IPS-18a (cell line): ENCODE measurements at regions not wholly inside any gene's neighbourhood (a gene's known extent, or its start where the extent isn't known, plus 50 kb on each side); places are given as distances from the start of the nearest gene placed in this dataset.
"Not testable (repeated sequence)": the region's sequence is repeated elsewhere in the genome, so short reads cannot be mapped to it uniquely, and the experiment has no call there.

Experiments
- H3K27ac ChIP-seq: one replicate; pipeline ENCODE4 v1.5.1; 2013; ENCODE audit warnings: low read length
- H3K27me3 ChIP-seq: one replicate; pipeline ENCODE4 v1.6.1; 2013; ENCODE audit warnings: mild to moderate bottlenecking, low read length; ENCODE audit not compliant: control insufficient read depth, insufficient read depth
- H3K36me3 ChIP-seq: one replicate; pipeline ENCODE4 v1.6.1; 2013; ENCODE audit warnings: low read depth, low read length; ENCODE audit not compliant: control insufficient read depth
- H3K4me1 ChIP-seq: one replicate; pipeline ENCODE4 v1.6.1; 2013; ENCODE audit warnings: low read depth, low read length; ENCODE audit not compliant: control insufficient read depth
- H3K4me3 ChIP-seq: one replicate; pipeline ENCODE4 v1.5.1; 2013; ENCODE audit warnings: low read length
- H3K9ac ChIP-seq: one replicate; pipeline ENCODE4 v1.6.1; 2013; ENCODE audit warnings: mild to moderate bottlenecking, low read length, moderate library complexity
- H3K9me3 ChIP-seq: one replicate; pipeline ENCODE4 v1.6.1; 2013; ENCODE audit warnings: low read depth, low read length; ENCODE audit not compliant: control insufficient read depth

GRCh38 chr4:54588404-54588803, 69.4 kb upstream of the KIT start:
- Histone ChIP-seq H3K9me3 (no peaks in the 10 kb centered on the region), H3K27me3 (no peaks in the 10 kb centered on the region), H3K36me3 (no peaks in the 10 kb centered on the region), H3K27ac (no peak overlapping the region), H3K4me1 (no peaks in the 10 kb centered on the region), H3K9ac (no peak overlapping the region), H3K4me3 (no peak overlapping the region)

GRCh38 chr4:54589586-54589985, 68.2 kb upstream of the KIT start:
- H3K9ac ChIP-seq, result no peak overlapping the region
- H3K27me3 ChIP-seq, result no peaks in the 10 kb centered on the region
- H3K9me3 ChIP-seq, result no peaks in the 10 kb centered on the region
- no peaks in the 10 kb centered on the region for H3K36me3 ChIP-seq
- no peak overlapping the region for H3K4me3 ChIP-seq
- H3K4me1 ChIP-seq, result no peaks in the 10 kb centered on the region
- H3K27ac ChIP-seq, result no peak overlapping the region

- no peaks in the 10 kb centered on the region for H3K4me1 ChIP-seq
- H3K27me3 ChIP-seq, result no peaks in the 10 kb centered on the region
- no peaks in the 10 kb centered on the region for H3K9me3 ChIP-seq
- no peak overlapping the region for H3K4me3 ChIP-seq
- no peaks in the 10 kb centered on the region for H3K36me3 ChIP-seq
- no peak overlapping the region for H3K27ac ChIP-seq
- no peak overlapping the region for H3K9ac ChIP-seq
These were observed 63.9 kb upstream of the KIT start for GRCh38 chr4:54593795-54594322.

GRCh38 chr4:54596201-54596600, 61.6 kb upstream of the KIT start:
- Histone ChIP-seq H3K27ac (no peak overlapping the region), H3K4me1 (no peaks in the 10 kb centered on the region), H3K9ac (no peak overlapping the region), H3K36me3 (no peaks in the 10 kb centered on the region), H3K27me3 (no peaks in the 10 kb centered on the region), H3K4me3 (no peak overlapping the region), H3K9me3 (no peaks in the 10 kb centered on the region)

- H3K9ac ChIP-seq, H3K27me3 ChIP-seq, H3K36me3 ChIP-seq, H3K4me1 ChIP-seq, H3K9me3 ChIP-seq, H3K27ac ChIP-seq, H3K4me3 ChIP-seq: not testable (repeated sequence)
These were observed 60.1 kb upstream of the KIT start for GRCh38 chr4:54597678-54598077.

GRCh38 chr4:54602175-54602574, 55.6 kb upstream of the KIT start:
- H3K27me3 ChIP-seq, H3K4me3 ChIP-seq, H3K4me1 ChIP-seq, H3K36me3 ChIP-seq, H3K9me3 ChIP-seq, H3K27ac ChIP-seq, H3K9ac ChIP-seq: not testable (repeated sequence)

- no peaks in the 10 kb centered on the region for H3K9me3 ChIP-seq
- H3K27ac ChIP-seq, result no peak overlapping the region
- no peaks in the 10 kb centered on the region for H3K36me3 ChIP-seq
These were observed 50.7 kb upstream of the KIT start for GRCh38 chr4:54607067-54607466.

GRCh38 chr4:54607521-54607920, 50.2 kb upstream of the KIT start:
- no peaks in the 10 kb centered on the region for H3K4me1 ChIP-seq
- no peaks in the 10 kb centered on the region for H3K9me3 ChIP-seq
- H3K36me3 ChIP-seq, result no peaks in the 10 kb centered on the region
- no peak overlapping the region for H3K27ac ChIP-seq
- H3K9ac ChIP-seq, result no peak overlapping the region
- H3K27me3 ChIP-seq, result no peaks in the 10 kb centered on the region
- no peak overlapping the region for H3K4me3 ChIP-seq

More at GRCh38 chr4:54607067-54607466, 50.7 kb upstream of the KIT start:
- Histone ChIP-seq H3K9ac (no peak overlapping the region), H3K27me3 (no peaks in the 10 kb centered on the region), H3K4me3 (no peak overlapping the region), H3K4me1 (no peaks in the 10 kb centered on the region)
